SU-DHL-6 (cell line): ENCODE measurements at regions not wholly inside any gene's neighbourhood (a gene's known extent, or its start where the extent isn't known, plus 50 kb on each side); places are given as distances from the start of the nearest gene placed in this dataset.
"Not testable (repeated sequence)": the region's sequence is repeated elsewhere in the genome, so short reads cannot be mapped to it uniquely, and the experiment has no call there.

ENCODE experiments used
- H2AFZ ChIP-seq: fragments of 200-600 bp; sonication (generic); 2 replicates; pipeline ENCODE4 v1.6.1; 2014; ENCODE audit warnings: low read depth, mild to moderate bottlenecking, moderate library complexity, mixed read lengths, antibody characterized with exemption, low read length; ENCODE audit not compliant: severe bottlenecking
- H3F3A ChIP-seq: fragments of 200-600 bp; shearing (Covaris generic); 2 replicates; pipeline ENCODE4 v1.6.0; 2016; ENCODE audit warnings: antibody characterized with exemption, mild to moderate bottlenecking; ENCODE audit not compliant: insufficient read depth
- H3K27ac ChIP-seq: fragments of 200-600 bp; sonication (generic); 2 replicates; pipeline ENCODE4 v1.5.1; 2016; ENCODE audit warnings: low read depth, mild to moderate bottlenecking, low read length, moderate library complexity, mixed read lengths
- H3K27me3 ChIP-seq: fragments of 200-600 bp; sonication (generic), shearing (Covaris generic); 2 replicates; pipeline ENCODE4 v1.6.0; 2014; ENCODE audit warnings: mild to moderate bottlenecking, low read length
- H3K36me3 ChIP-seq: fragments of 200-600 bp; sonication (generic); 2 replicates; pipeline ENCODE4 v1.6.1; 2014; ENCODE audit warnings: mild to moderate bottlenecking, low read length, mixed read lengths
- H3K4me2 ChIP-seq: fragments of 300-600, 200-600 bp; shearing (Covaris generic), sonication (generic); 2 replicates; pipeline ENCODE4 v1.6.0; 2014; ENCODE audit warnings: low read length, low read depth, mild to moderate bottlenecking; ENCODE audit not compliant: poor library complexity, severe bottlenecking
- H3K4me3 ChIP-seq: fragments of 200-600 bp; sonication (generic); 2 replicates; pipeline ENCODE4 v1.5.1; 2014; ENCODE audit warnings: antibody characterized with exemption, low read length, mild to moderate bottlenecking, mixed read lengths; ENCODE audit not compliant: insufficient read depth, poor library complexity, severe bottlenecking
- H3K79me2 ChIP-seq: fragments of 200-600 bp; sonication (generic); 2 replicates; pipeline ENCODE4 v1.6.1; 2014; ENCODE audit warnings: mild to moderate bottlenecking, low read length, moderate library complexity; ENCODE audit not compliant: insufficient read depth
- H3K9ac ChIP-seq: fragments of 200-600 bp; sonication (generic); 2 replicates; pipeline ENCODE4 v1.7.0; 2014; ENCODE audit warnings: mild to moderate bottlenecking, low read length
- H3K9me2 ChIP-seq: fragments of 200-600 bp; sonication (generic); replicated peaks from 2 replicates; pipeline ENCODE4 v1.6.1; 2014; ENCODE audit warnings: low read length; ENCODE audit not compliant: insufficient read depth
- H3K9me3 ChIP-seq: fragments of 200-600 bp; sonication (generic); 2 replicates; pipeline ENCODE4 v1.6.1; 2014; ENCODE audit warnings: low read length, mixed read lengths; ENCODE audit not compliant: insufficient read depth
- H4K20me1 ChIP-seq: fragments of 200-600 bp; sonication (generic); 2 replicates; pipeline ENCODE4 v1.6.1; 2014; ENCODE audit warnings: low read depth, mild to moderate bottlenecking, antibody characterized with exemption, low read length, moderate library complexity, mixed read lengths
- CTCF ChIP-seq: fragments of 200-600 bp; sonication (generic); IDR thresholded peaks from one replicate; pipeline ENCODE4 v1.5.1; 2017; ENCODE audit warnings: antibody characterized with exemption, mild to moderate bottlenecking, low read length, moderate library complexity; ENCODE audit not compliant: insufficient read depth, poor library complexity, severe bottlenecking
- EZH2phosphoT487 ChIP-seq: fragments of 200-600 bp; sonication (generic), shearing (Covaris generic); conservative IDR thresholded peaks from 2 replicates; pipeline ENCODE4 v1.6.1; 2018; ENCODE audit warnings: mild to moderate bottlenecking, antibody characterized with exemption, low read length, moderate library complexity, mixed read lengths

DNA sequence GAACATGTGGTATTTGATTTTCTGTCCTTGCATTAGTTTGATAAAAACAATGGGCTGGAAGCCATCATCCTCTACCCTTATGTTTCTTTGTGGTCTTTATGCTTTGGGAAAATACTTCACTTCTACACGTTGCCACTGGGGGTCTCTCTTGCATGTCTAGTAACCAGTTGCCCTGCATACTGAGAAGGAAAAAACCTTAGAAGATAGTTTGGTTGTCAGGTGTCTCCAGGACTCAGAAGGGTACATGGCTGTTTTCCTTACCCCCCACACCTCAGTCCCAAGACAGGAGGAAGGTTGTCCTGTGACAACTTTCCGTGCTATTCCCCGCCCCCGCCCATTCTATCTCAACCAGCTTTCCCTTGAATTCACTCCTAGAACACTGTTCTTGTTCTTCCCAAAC, 62.1 kb upstream of the LANCL3 start:
- Histone ChIP-seq H2AFZ (no peak overlapping the region), H3F3A (no peaks in the 10 kb centered on the region), H3K27ac (no peak overlapping the region), H3K4me3 (no peak overlapping the region), H3K9me2 (no peaks in the 10 kb centered on the region), H3K79me2 (no peaks in the 10 kb centered on the region), H4K20me1 (no peaks in the 10 kb centered on the region), H3K4me2 (no peak overlapping the region), H3K9ac (no peak overlapping the region), H3K27me3 (no peaks in the 10 kb centered on the region), H3K36me3 (no peaks in the 10 kb centered on the region), H3K9me3 (no peaks in the 10 kb centered on the region)
- no peak for TF ChIP-seq EZH2phosphoT487
- TF ChIP-seq CTCF: peak; percentile 21

- not testable (repeated sequence) for H3F3A ChIP-seq, H3K27ac ChIP-seq, H2AFZ ChIP-seq, H3K36me3 ChIP-seq, H3K9me3 ChIP-seq, H3K9ac ChIP-seq, H3K4me3 ChIP-seq, H3K27me3 ChIP-seq, H3K9me2 ChIP-seq, H4K20me1 ChIP-seq, H3K4me2 ChIP-seq, H3K79me2 ChIP-seq
Measured at GRCh38 chrX:37516512-37516911, 54.9 kb upstream of the LANCL3 start.

- H3F3A ChIP-seq, H3K27me3 ChIP-seq, H3K79me2 ChIP-seq, H3K9me2 ChIP-seq, H4K20me1 ChIP-seq, H2AFZ ChIP-seq, H3K4me3 ChIP-seq, H3K27ac ChIP-seq, H3K36me3 ChIP-seq, H3K4me2 ChIP-seq, H3K9ac ChIP-seq, H3K9me3 ChIP-seq: not testable (repeated sequence)
Measured at GRCh38 chrX:37519261-37519660, 52.2 kb upstream of the LANCL3 start.

DNA sequence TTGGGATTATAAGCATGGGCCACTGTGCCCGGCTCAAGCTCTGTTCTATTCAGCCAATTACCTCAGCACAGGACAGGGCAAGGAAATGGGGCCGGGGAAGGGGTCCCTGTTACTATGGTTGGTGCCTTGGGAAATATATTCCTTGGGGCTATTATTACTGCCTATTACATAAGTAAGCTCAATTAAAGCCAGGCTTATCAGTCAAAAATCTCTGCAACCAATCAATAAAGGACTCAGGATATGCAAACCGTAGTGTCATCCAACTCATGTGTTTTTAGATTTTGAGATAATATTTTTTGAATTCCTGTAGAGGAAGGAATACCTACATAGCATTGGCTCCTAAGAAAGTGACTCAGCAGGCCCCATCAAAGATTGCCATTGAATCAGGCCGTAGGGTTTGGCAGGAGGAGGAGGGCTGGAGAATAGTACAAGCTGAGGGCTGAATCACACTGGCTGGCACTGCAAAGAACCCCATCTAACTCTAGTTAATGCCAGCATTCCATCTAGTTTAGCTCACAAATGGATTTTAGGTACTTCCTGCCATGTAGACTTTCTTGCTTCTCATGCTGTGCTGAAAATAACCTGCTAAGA, 50.5 kb upstream of the LANCL3 start:
- not testable (repeated sequence) for H3K79me2 ChIP-seq, H2AFZ ChIP-seq, H3K4me3 ChIP-seq, H3F3A ChIP-seq, H3K4me2 ChIP-seq, H3K9me3 ChIP-seq, H3K36me3 ChIP-seq, H3K9ac ChIP-seq, H4K20me1 ChIP-seq, H3K27me3 ChIP-seq, H3K27ac ChIP-seq, H3K9me2 ChIP-seq
